ENCODE measurements at regions not wholly inside any gene's neighbourhood (a gene's known extent, or its start where the extent isn't known, plus 50 kb on each side); places are given as distances from the start of the nearest gene placed in this dataset.

- H3K79me2 ChIP-seq: no peaks in the 10 kb centered on the region
- H3K27me3 ChIP-seq (ENCODE audit: control insufficient read depth, insufficient read depth, low read length): no peaks in the 10 kb centered on the region
- H3K9me3 ChIP-seq (ENCODE audit: control insufficient read depth, low read length): no peaks in the 10 kb centered on the region
- TF ChIP-seq CTCF (IDR thresholded peaks at IDR 0.05): no peak
- H3K4me2 ChIP-seq (ENCODE audit: low read length): no peak overlapping the region
- H3K4me3 ChIP-seq (ENCODE audit: low read depth, low read length): no peak overlapping the region
- H3K4me1 ChIP-seq: no peaks in the 10 kb centered on the region
- H3K36me3 ChIP-seq (ENCODE audit: control insufficient read depth, insufficient read depth, low read length): no peaks in the 10 kb centered on the region
- no peak overlapping the region for H3K27ac ChIP-seq
- no peak overlapping the region for H3K9ac ChIP-seq
- H2AFZ ChIP-seq: no peak overlapping the region
Observed at GRCh38 chr15:70382009-70382749, 284.5 kb upstream of the TLE3 start.

DNA sequence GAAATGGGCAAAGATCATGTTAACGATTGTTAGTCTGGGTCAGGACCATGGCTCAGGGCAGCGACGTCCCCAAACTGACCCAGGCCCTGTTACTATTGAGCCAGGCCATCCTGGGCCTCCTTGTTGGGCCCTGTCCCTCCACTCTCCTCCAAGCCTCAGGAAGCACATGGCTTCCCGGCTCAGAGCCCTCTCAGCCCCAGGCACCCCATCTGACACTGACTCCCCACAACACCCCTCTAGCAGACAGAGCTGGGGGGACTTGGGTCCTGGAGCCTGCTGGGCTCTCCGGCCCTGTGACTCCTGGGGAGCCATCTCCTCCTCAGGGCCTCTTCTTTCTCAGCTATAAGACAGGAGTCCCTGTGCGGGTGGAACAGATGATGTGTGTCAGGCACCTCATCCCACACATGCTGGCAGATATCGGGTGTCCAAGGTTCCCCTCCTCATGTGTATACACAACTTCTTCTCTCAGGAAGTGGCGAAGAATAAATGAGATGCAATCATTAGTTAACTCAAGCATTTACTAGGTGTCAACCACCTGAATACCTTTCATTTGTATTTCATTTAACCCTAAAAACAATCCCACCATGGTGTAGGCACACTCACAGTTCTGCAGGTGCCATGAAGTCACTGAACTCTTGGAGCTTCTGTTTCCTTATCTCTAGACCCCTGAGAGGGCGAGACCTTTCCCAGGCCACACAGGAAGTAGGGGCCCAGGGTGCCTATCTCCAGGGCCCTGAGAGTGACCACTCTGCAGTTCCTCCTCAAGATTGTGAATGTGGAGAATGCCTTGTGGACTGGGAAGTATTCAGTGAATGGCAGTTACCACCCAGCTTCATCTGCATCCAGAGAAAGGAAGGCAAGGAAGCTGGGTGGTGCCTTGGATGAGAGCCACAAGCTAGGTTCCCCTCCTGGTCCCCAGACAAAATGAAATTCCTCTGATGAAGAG, 282.5 kb upstream of the TLE3 start:
- Histone ChIP-seq H3K4me2 (ENCODE audit: low read length) (no peak overlapping the region), H3K36me3 (ENCODE audit: control insufficient read depth, insufficient read depth, low read length) (no peaks in the 10 kb centered on the region), H3K9me3 (ENCODE audit: control insufficient read depth, low read length) (no peaks in the 10 kb centered on the region), H3K27me3 (ENCODE audit: control insufficient read depth, insufficient read depth, low read length) (no peaks in the 10 kb centered on the region), H3K4me1 (no peaks in the 10 kb centered on the region), H3K27ac (no peak overlapping the region), H2AFZ (no peak overlapping the region), H3K79me2 (no peaks in the 10 kb centered on the region), H3K4me3 (ENCODE audit: low read depth, low read length) (no peak overlapping the region), H3K9ac (no peak overlapping the region)
- TF ChIP-seq CTCF (IDR thresholded peaks at IDR 0.05): no peak

- Histone ChIP-seq H2AFZ (no peak overlapping the region), H3K4me3 (ENCODE audit: low read depth, low read length) (no peak overlapping the region), H3K9ac (no peak overlapping the region), H3K4me1 (no peaks in the 10 kb centered on the region), H3K79me2 (no peaks in the 10 kb centered on the region), H3K4me2 (ENCODE audit: low read length) (no peak overlapping the region), H3K27me3 (ENCODE audit: control insufficient read depth, insufficient read depth, low read length) (no peaks in the 10 kb centered on the region), H3K36me3 (ENCODE audit: control insufficient read depth, insufficient read depth, low read length) (no peaks in the 10 kb centered on the region), H3K9me3 (ENCODE audit: control insufficient read depth, low read length) (no peaks in the 10 kb centered on the region), H3K27ac (no peak overlapping the region)
- no peak for TF ChIP-seq CTCF (IDR thresholded peaks at IDR 0.05)
Observed at GRCh38 chr15:70379134-70379533, 281.4 kb upstream of the TLE3 start.

- Histone ChIP-seq H3K27me3 (ENCODE audit: control insufficient read depth, insufficient read depth, low read length) (no peaks in the 10 kb centered on the region), H3K4me1 (no peaks in the 10 kb centered on the region), H3K9me3 (ENCODE audit: control insufficient read depth, low read length) (no peaks in the 10 kb centered on the region), H3K4me2 (ENCODE audit: low read length) (no peak overlapping the region), H3K36me3 (ENCODE audit: control insufficient read depth, insufficient read depth, low read length) (no peaks in the 10 kb centered on the region), H3K4me3 (ENCODE audit: low read depth, low read length) (no peak overlapping the region), H3K9ac (no peak overlapping the region), H2AFZ (no peak overlapping the region), H3K79me2 (no peaks in the 10 kb centered on the region), H3K27ac (no peak overlapping the region)
- TF ChIP-seq CTCF (IDR thresholded peaks at IDR 0.05): no peak
Observed at GRCh38 chr15:70378126-70379031, 280.7 kb upstream of the TLE3 start.

All from parathyroid adenoma (tissue), 2 donors.